Keratinocyte (primary cell): ENCODE measurements at regions not wholly inside any gene's neighbourhood (a gene's known extent, or its start where the extent isn't known, plus 50 kb on each side); places are given as distances from the start of the nearest gene placed in this dataset.
A peak's percentile ranks its signal among the peaks of the same experiment; 100 is the strongest.

Source experiments
- DNase-seq: peaks from one replicate; pipeline ENCODE4 v3.0.0-alpha.2; 2011; ENCODE audit warnings: low read depth, missing footprints, low spot score
- FAIRE-seq: peaks from 2 replicates; lab custom pipeline; 2011; peaks lifted over from hg19 to GRCh38; lab: Jason Lieb, UNC
- H2AFZ ChIP-seq: 2 replicates; pipeline ENCODE4 v1.6.0; 2012; ENCODE audit warnings: low read length, control low read depth, inconsistent platforms; ENCODE audit not compliant: control insufficient read depth
- H3K27ac ChIP-seq: 2 replicates; pipeline ENCODE4 v1.5.1; 2011; ENCODE audit warnings: low read length; ENCODE audit not compliant: control insufficient read depth, insufficient read depth
- H3K27me3 ChIP-seq: 3 replicates; pipeline ENCODE4 v1.6.0; 2011; ENCODE audit warnings: low read length; ENCODE audit not compliant: control insufficient read depth, insufficient read depth; ENCODE audit errors: extremely low read depth
- H3K36me3 ChIP-seq, 2 experiments: 2 replicates in 1 of 2; 3 replicates in 1 of 2; pipeline ENCODE4 v1.5.1; 2011; ENCODE audit warnings: low read length in 2 of 2, mild to moderate bottlenecking in 1 of 2; ENCODE audit not compliant: control insufficient read depth in 2 of 2, insufficient read depth in 2 of 2; ENCODE audit errors: extremely low read depth in 1 of 2
- H3K4me1 ChIP-seq: 3 replicates; pipeline ENCODE4 v1.5.1; 2011; ENCODE audit warnings: low read length; ENCODE audit not compliant: control insufficient read depth, insufficient read depth; ENCODE audit errors: extremely low read depth
- H3K4me2 ChIP-seq: 3 replicates; pipeline ENCODE4 v1.6.0; 2011; ENCODE audit warnings: low read depth, low read length; ENCODE audit not compliant: control insufficient read depth, insufficient read depth; ENCODE audit errors: extremely low read depth
- H3K4me3 ChIP-seq, 3 experiments: fragments of 200-600 bp in 1 of 3; sonication (generic) in 1 of 3; 2 replicates in 2 of 3; 3 replicates in 1 of 3; pipeline ENCODE4 v1.5.1; 2011 to 2016; ENCODE audit warnings: low read length in 3 of 3, mild to moderate bottlenecking in 3 of 3, control low read depth in 2 of 3, inconsistent platforms in 1 of 3, low read depth in 1 of 3, mixed read lengths in 1 of 3, mixed run types in 1 of 3, moderate library complexity in 1 of 3; ENCODE audit not compliant: control insufficient read depth in 2 of 3, insufficient read depth in 2 of 3; ENCODE audit errors: extremely low read depth in 1 of 3
- H3K79me2 ChIP-seq: 2 replicates; pipeline ENCODE4 v1.6.0; 2012; ENCODE audit warnings: low read length; ENCODE audit not compliant: control insufficient read depth, insufficient read depth
- H3K9ac ChIP-seq: 3 replicates; pipeline ENCODE4 v1.6.0; 2011; ENCODE audit warnings: low read length; ENCODE audit not compliant: control insufficient read depth, insufficient read depth; ENCODE audit errors: extremely low read depth
- H3K9me1 ChIP-seq: 3 replicates; pipeline ENCODE4 v1.6.0; 2011; ENCODE audit warnings: low read length; ENCODE audit not compliant: control insufficient read depth, insufficient read depth; ENCODE audit errors: extremely low read depth
- H3K9me3 ChIP-seq: 2 replicates; pipeline ENCODE4 v1.5.1; 2012; ENCODE audit warnings: low read depth, low read length; ENCODE audit not compliant: control insufficient read depth
- H4K20me1 ChIP-seq: 3 replicates; pipeline ENCODE4 v1.6.0; 2011; ENCODE audit warnings: low read length; ENCODE audit not compliant: control insufficient read depth, insufficient read depth; ENCODE audit errors: extremely low read depth
- CTCF ChIP-seq, 3 experiments: IDR thresholded peaks in 1 of 3; conservative IDR thresholded peaks in 1 of 3; optimal IDR thresholded peaks in 1 of 3; 2 replicates in 2 of 3; 3 replicates in 1 of 3; pipeline versions ENCODE3 to v1.5.1; 2011; ENCODE audit warnings: low read length in 3 of 3, mild to moderate bottlenecking in 3 of 3, moderate library complexity in 2 of 3, control low read depth in 1 of 3, inconsistent platforms in 1 of 3; ENCODE audit not compliant: insufficient read depth in 2 of 3; ENCODE audit errors: extremely low read depth in 1 of 3
- EZH2 ChIP-seq: IDR thresholded peaks from one replicate; pipeline ENCODE4 v1.6.1; 2012; ENCODE audit warnings: inconsistent platforms, mild to moderate bottlenecking, low read length, moderate library complexity
- dilution Hi-C: fragments of 300-500 bp; cut with MboI; formaldehyde crosslinking; loops from one replicate; pipeline ENCODE4 v1.7.0; 2020; ENCODE audit warnings: low sequenced_read_pairs; ENCODE audit not compliant: extremely low pct_ligation_motif_present

GRCh38 chr2:111231532-111232252 lies 111.0 kb downstream of the BCL2L11 start:
- no peak for DNase-seq
- Histone ChIP-seq H3K4me2 (no peak overlapping the region), H3K9me1 (no peaks in the 10 kb centered on the region), H3K9ac (no peak overlapping the region), H4K20me1 (no peaks in the 10 kb centered on the region), H2AFZ (no peak overlapping the region), H3K27me3 (no peaks in the 10 kb centered on the region), H3K27ac (no peak overlapping the region), H3K36me3 (no peaks in the 10 kb centered on the region), H3K79me2 (no peaks in the 10 kb centered on the region), H3K9me3 (no peaks in the 10 kb centered on the region), H3K4me3 (no peak overlapping the region), H3K4me1 (peaks cover 29% of the 10 kb centered on the region)
- no peak for FAIRE-seq
- TF ChIP-seq CTCF (optimal IDR thresholded peaks at IDR 0.05 in 1 of 3, IDR thresholded peaks at IDR 0.05 in 1 of 3, conservative IDR thresholded peaks at IDR 0.05 in 1 of 3; ENCODE audit: extremely low read depth in 1 of 3, insufficient read depth in 2 of 3, low read length in 3 of 3) = peak in 1 of 3 experiments; percentile 5
- no peak for TF ChIP-seq EZH2
- dilution Hi-C loops = no loop called here

- no peak overlapping the region for H3K27ac ChIP-seq
- no peaks in the 10 kb centered on the region for H3K79me2 ChIP-seq
- dilution Hi-C loops = no loop called here
- H3K36me3 ChIP-seq = no peaks in the 10 kb centered on the region
- no peak overlapping the region for H3K9ac ChIP-seq
- H3K27me3 ChIP-seq = no peaks in the 10 kb centered on the region
- no peaks in the 10 kb centered on the region for H3K9me1 ChIP-seq
- FAIRE-seq = no peak
- H4K20me1 ChIP-seq = no peaks in the 10 kb centered on the region
- H3K4me3 ChIP-seq = no peak overlapping the region
- no peak for DNase-seq
- TF ChIP-seq CTCF (optimal IDR thresholded peaks at IDR 0.05 in 1 of 3, IDR thresholded peaks at IDR 0.05 in 1 of 3, conservative IDR thresholded peaks at IDR 0.05 in 1 of 3; ENCODE audit: extremely low read depth in 1 of 3, insufficient read depth in 2 of 3, low read length in 3 of 3) = no peak
- no peak for TF ChIP-seq EZH2
- H2AFZ ChIP-seq = no peak overlapping the region
- no peaks in the 10 kb centered on the region for H3K9me3 ChIP-seq
- peak overlapping the region; percentile 65 for H3K4me2 ChIP-seq
- H3K4me1 ChIP-seq = peaks cover 20% of the 10 kb centered on the region
Measured at GRCh38 chr2:111235192-111236015, 114.7 kb downstream of the BCL2L11 start.
